Ovary (tissue), 7 donors: ENCODE measurements at regions not wholly inside any gene's neighbourhood (a gene's known extent, or its start where the extent isn't known, plus 50 kb on each side); places are given as distances from the start of the nearest gene placed in this dataset.

ENCODE experiments used
- DNase-seq, 5 donors: peaks; one replicate each; pipeline ENCODE4 v3.0.0-alpha.2; 2019 to 2020
- H3K27ac ChIP-seq, 2 donors: fragments of 200-600 bp; one replicate each; pipeline versions ENCODE4 v1.5.1 to v1.8.0; 2019 to 2022
- H3K27me3 ChIP-seq: fragments of 200-600 bp; one replicate; pipeline ENCODE4 v1.8.0; 2022
- H3K36me3 ChIP-seq: fragments of 200-600 bp; sonication (generic); one replicate; pipeline ENCODE4 v1.5.1; 2019
- H3K4me1 ChIP-seq: one replicate; pipeline ENCODE4 v1.8.1; 2013; ENCODE audit warnings: mild to moderate bottlenecking, moderate library complexity; ENCODE audit not compliant: insufficient read depth
- H3K4me3 ChIP-seq: fragments of 200-600 bp; sonication (generic); one replicate; pipeline ENCODE4 v1.5.1; 2017
- H3K9me3 ChIP-seq, 2 donors: fragments of 200-600 bp in 1 of 2; sonication (generic) in 1 of 2; one replicate each; pipeline versions ENCODE4 v1.5.1 to v1.8.1; 2013 to 2019; ENCODE audit warnings: mild to moderate bottlenecking in 1 of 2, moderate library complexity in 1 of 2
- EP300 ChIP-seq: sonication (generic); formaldehyde crosslinking; IDR thresholded peaks from one replicate; pipeline ENCODE4 v1.6.1; 2017; ENCODE audit warnings: antibody characterized with exemption
- POLR2A ChIP-seq: fragments of 450-650 bp; IDR thresholded peaks from one replicate; pipeline ENCODE4 v1.6.1; 2017; ENCODE audit warnings: antibody characterized with exemption, mild to moderate bottlenecking, moderate library complexity
- WGBS, 3 donors: extraction: QIAGEN DNeasy Blood & Tissue Kit in 1 of 3; methylation state at CpG; one replicate each; pipeline versions ENCODE4 v1.1.5 to v1.1.7; 2013 to 2017; 5-methylcytosine and 5-hydroxymethylcytosine counted together
- intact Hi-C, 4 donors: fragments of 100-400 bp; cut with DNase I; formaldehyde crosslinking; loops; one replicate each; pipeline versions ENCODE4 v1.11.0 to v1.15.1; 2022 to 2023
- TF ChIP-seq, protein P1 (sequence below), 3 donors: fragments of 450-650 bp in 2 of 3; fragments of 200-600 bp in 1 of 3; IDR thresholded peaks; one replicate each; pipeline versions ENCODE4 v1.5.1 to v1.8.0; 2016 to 2022; ENCODE audit warnings: antibody characterized with exemption in 3 of 3, mild to moderate bottlenecking in 1 of 3
- donor health status: DM: no; HTN: no; CAD: no; lungs with moderate emphysema.
- donor health status: DM: no; HTN: no; CAD: no.
- donor health status: Bipolar disorder and iron deficiency.
- donor health status: DM: no; HTN: no; CAD: no.
- donor health status: DM: yes; HTN: yes; CAD: no.

DNA sequence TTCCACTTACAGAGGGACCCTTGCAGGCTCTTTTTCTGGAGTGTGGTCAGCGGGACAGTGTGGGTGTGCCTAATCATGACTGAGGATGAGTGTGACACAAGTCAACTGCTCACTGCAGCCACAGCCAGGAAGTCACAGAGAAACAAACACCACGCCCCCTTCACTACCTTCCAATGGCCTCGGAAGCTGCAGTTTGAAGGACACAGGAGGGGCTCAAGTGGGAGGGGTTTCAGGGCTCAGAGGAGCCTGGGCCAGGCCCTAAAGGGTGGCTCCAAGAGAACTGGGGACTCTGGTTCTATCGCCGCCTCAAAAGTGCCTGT, 116.2 kb upstream of the SDK2 start:
- Histone ChIP-seq H3K4me1 (no peaks in the 10 kb centered on the region), H3K36me3 (no peaks in the 10 kb centered on the region), H3K9me3 (no peaks in the 10 kb centered on the region), H3K27me3 (no peaks in the 10 kb centered on the region), H3K4me3 (no peak overlapping the region), H3K27ac (no peak overlapping the region)
- intact Hi-C loops, result no loop called here
- TF ChIP-seq EP300, result no peak
- TF ChIP-seq, protein P1, sequence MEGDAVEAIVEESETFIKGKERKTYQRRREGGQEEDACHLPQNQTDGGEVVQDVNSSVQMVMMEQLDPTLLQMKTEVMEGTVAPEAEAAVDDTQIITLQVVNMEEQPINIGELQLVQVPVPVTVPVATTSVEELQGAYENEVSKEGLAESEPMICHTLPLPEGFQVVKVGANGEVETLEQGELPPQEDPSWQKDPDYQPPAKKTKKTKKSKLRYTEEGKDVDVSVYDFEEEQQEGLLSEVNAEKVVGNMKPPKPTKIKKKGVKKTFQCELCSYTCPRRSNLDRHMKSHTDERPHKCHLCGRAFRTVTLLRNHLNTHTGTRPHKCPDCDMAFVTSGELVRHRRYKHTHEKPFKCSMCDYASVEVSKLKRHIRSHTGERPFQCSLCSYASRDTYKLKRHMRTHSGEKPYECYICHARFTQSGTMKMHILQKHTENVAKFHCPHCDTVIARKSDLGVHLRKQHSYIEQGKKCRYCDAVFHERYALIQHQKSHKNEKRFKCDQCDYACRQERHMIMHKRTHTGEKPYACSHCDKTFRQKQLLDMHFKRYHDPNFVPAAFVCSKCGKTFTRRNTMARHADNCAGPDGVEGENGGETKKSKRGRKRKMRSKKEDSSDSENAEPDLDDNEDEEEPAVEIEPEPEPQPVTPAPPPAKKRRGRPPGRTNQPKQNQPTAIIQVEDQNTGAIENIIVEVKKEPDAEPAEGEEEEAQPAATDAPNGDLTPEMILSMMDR (IDR thresholded peaks at IDR 0.05), result no peak
- TF ChIP-seq POLR2A, result no peak
- DNase-seq, result no peak
- 90 to 96% (median 93%) methylated on average over 5 of the region's 5 CpGs for WGBS, 3 donors

DNA sequence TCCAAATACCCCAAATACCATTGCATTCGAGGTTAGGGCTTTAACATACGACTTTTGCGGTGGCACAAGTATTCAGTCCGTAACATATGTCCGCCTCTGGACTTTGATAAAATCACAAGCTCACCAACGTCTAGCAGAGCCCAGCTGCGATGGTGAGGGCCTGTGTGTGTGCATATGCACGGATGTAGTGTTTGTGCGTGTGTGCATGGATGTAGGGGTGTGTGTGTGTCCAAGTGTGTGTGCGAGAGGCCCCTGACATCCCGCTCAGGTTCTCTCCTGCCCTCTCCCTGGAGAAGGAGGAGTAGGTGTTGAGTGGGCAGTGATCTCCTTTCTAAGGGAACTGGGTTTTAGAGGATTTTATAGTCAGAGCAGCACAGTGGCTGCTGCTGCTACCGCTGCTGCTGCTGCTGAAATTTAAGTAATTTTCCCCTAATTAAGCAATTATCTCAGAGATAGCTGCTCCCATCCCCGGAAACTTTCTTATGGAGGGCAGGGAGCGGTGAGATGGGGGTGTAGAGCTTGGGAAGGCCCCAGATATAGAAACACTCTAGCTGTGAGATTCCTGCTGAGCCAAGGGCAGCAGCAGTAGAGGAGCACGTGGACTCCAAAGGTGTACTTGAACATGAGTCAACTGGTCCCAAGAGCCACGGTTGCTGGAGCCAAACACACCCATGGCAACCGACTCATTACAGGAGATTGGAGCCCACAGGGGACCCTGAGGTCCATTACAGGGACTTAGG, 121.7 kb upstream of the SDK2 start:
- WGBS, 3 donors, result 66 to 76% (median 76%) methylated on average over 17 of the region's 17 CpGs
- Histone ChIP-seq H3K36me3 (no peaks in the 10 kb centered on the region), H3K27me3 (no peaks in the 10 kb centered on the region), H3K4me3 (no peak overlapping the region), H3K9me3 (no peaks in the 10 kb centered on the region), H3K4me1 (peaks cover 3% of the 10 kb centered on the region), H3K27ac (no peak overlapping the region)
- intact Hi-C loops, result no loop called here
- DNase-seq, result no peak
- no peak for TF ChIP-seq POLR2A
- no peak for TF ChIP-seq EP300
- TF ChIP-seq, protein P1 (IDR thresholded peaks at IDR 0.05), result no peak

GRCh38 chr17:73767696-73768095, 123.5 kb upstream of the SDK2 start:
- intact Hi-C loops, result no loop called here
- Histone ChIP-seq H3K9me3 (no peaks in the 10 kb centered on the region), H3K4me1 (peaks cover 3% of the 10 kb centered on the region), H3K36me3 (no peaks in the 10 kb centered on the region), H3K4me3 (no peak overlapping the region), H3K27ac (no peak overlapping the region), H3K27me3 (no peaks in the 10 kb centered on the region)
- WGBS, 3 donors, result 81 to 93% (median 83%) methylated on average over 7 of the region's 7 CpGs
- TF ChIP-seq EP300 (no peak), POLR2A (no peak)
- TF ChIP-seq, protein P1 (IDR thresholded peaks at IDR 0.05), result no peak
- no peak for DNase-seq

GRCh38 chr17:73768691-73769090, 124.4 kb upstream of the SDK2 start:
- Histone ChIP-seq H3K9me3 (no peaks in the 10 kb centered on the region), H3K36me3 (no peaks in the 10 kb centered on the region), H3K27ac (no peak overlapping the region), H3K4me1 (peaks cover 3% of the 10 kb centered on the region), H3K4me3 (no peak overlapping the region), H3K27me3 (no peaks in the 10 kb centered on the region)
- intact Hi-C loops, result no loop called here
- TF ChIP-seq POLR2A (no peak), EP300 (no peak)
- TF ChIP-seq, protein P1 (IDR thresholded peaks at IDR 0.05), result no peak
- no peak for DNase-seq
- 76 to 78% (median 78%) methylated on average over 2 of the region's 2 CpGs for WGBS, 3 donors
